ENCODE measurements at regions not wholly inside any gene's neighbourhood (a gene's known extent, or its start where the extent isn't known, plus 50 kb on each side); places are given as distances from the start of the nearest gene placed in this dataset.

- ChIA-PET CTCF (no interaction called here), POLR2A (no interaction called here)
- H3K27me3 Mint-ChIP-seq = no peaks in the 10 kb centered on the region
- no peak for DNase-seq
- H3K4me1 Mint-ChIP-seq = peaks cover 4% of the 10 kb centered on the region
- no peak overlapping the region for H3K27ac Mint-ChIP-seq
- no peak overlapping the region for H3K4me3 Mint-ChIP-seq
- no peaks in the 10 kb centered on the region for H3K9me3 Mint-ChIP-seq
- no peaks in the 10 kb centered on the region for H3K36me3 Mint-ChIP-seq (ENCODE audit: low read depth)
These were observed 106.3 kb upstream of the BOC start for GRCh38 chr3:113105093-113105449.

GRCh38 chr3:113105966-113106660 lies 105.2 kb upstream of the BOC start:
- CTCF ChIA-PET = no interaction called here
- no peak overlapping the region for H3K4me3 Mint-ChIP-seq
- H3K36me3 Mint-ChIP-seq (ENCODE audit: low read depth) = no peaks in the 10 kb centered on the region

GRCh38 chr3:113110267-113110666 lies 101.1 kb upstream of the BOC start:
- CTCF ChIA-PET = interaction anchor here (1.1 kb wide), 1 partner anchor 179 kb away, joined by 3 read pairs; no protein-coding TSS in a partner anchor
- H3K36me3 Mint-ChIP-seq (ENCODE audit: low read depth) = no peaks in the 10 kb centered on the region
- H3K4me3 Mint-ChIP-seq = no peak overlapping the region
- POLR2A ChIA-PET = interaction anchor here (0.6 kb wide), 1 partner anchor 509 kb away, joined by 3 read pairs; no protein-coding TSS in a partner anchor
- peaks cover 8% of the 10 kb centered on the region for H3K4me1 Mint-ChIP-seq
- no peaks in the 10 kb centered on the region for H3K27me3 Mint-ChIP-seq
- DNase-seq = no peak
- H3K27ac Mint-ChIP-seq = no peak overlapping the region
- H3K9me3 Mint-ChIP-seq = no peaks in the 10 kb centered on the region

More at GRCh38 chr3:113105966-113106660, 105.2 kb upstream of the BOC start:
- POLR2A ChIA-PET = no interaction called here
- no peak for DNase-seq
- Mint-ChIP-seq H3K4me1 (peaks cover 9% of the 10 kb centered on the region), H3K27ac (no peak overlapping the region), H3K27me3 (no peaks in the 10 kb centered on the region), H3K9me3 (no peaks in the 10 kb centered on the region)

GRCh38 chr3:113111011-113111707 lies 100.2 kb upstream of the BOC start:
- Mint-ChIP-seq H3K4me3 (no peak overlapping the region), H3K4me1 (peaks cover 8% of the 10 kb centered on the region), H3K9me3 (no peaks in the 10 kb centered on the region), H3K36me3 (ENCODE audit: low read depth) (no peaks in the 10 kb centered on the region), H3K27me3 (no peaks in the 10 kb centered on the region), H3K27ac (no peak overlapping the region)
- CTCF ChIA-PET = interaction anchor here (1.1 kb wide), 1 partner anchor 178 kb away, joined by 3 read pairs; no protein-coding TSS in a partner anchor
- POLR2A ChIA-PET = interaction anchor here (0.6 kb wide), 1 partner anchor 508 kb away, joined by 3 read pairs; no protein-coding TSS in a partner anchor
- DNase-seq = peak; percentile 37

GRCh38 chr3:113113361-113113760 lies 98.0 kb upstream of the BOC start:
- POLR2A ChIA-PET = no interaction called here
- peaks cover 8% of the 10 kb centered on the region for H3K4me1 Mint-ChIP-seq
- CTCF ChIA-PET = no interaction called here
- H3K27ac Mint-ChIP-seq = no peak overlapping the region
- H3K27me3 Mint-ChIP-seq = no peaks in the 10 kb centered on the region
- DNase-seq = no peak
- no peaks in the 10 kb centered on the region for H3K9me3 Mint-ChIP-seq
- no peak overlapping the region for H3K4me3 Mint-ChIP-seq
- H3K36me3 Mint-ChIP-seq (ENCODE audit: low read depth) = no peaks in the 10 kb centered on the region

GRCh38 chr3:113117511-113118234 lies 93.7 kb upstream of the BOC start:
- CTCF ChIA-PET = no interaction called here
- H3K27ac Mint-ChIP-seq = no peak overlapping the region

GRCh38 chr3:113118336-113118735 lies 93.0 kb upstream of the BOC start:
- Mint-ChIP-seq H3K4me1 (no peaks in the 10 kb centered on the region), H3K4me3 (no peak overlapping the region), H3K27ac (no peak overlapping the region), H3K36me3 (ENCODE audit: low read depth) (no peaks in the 10 kb centered on the region), H3K27me3 (no peaks in the 10 kb centered on the region), H3K9me3 (no peaks in the 10 kb centered on the region)
- no peak for DNase-seq
- ChIA-PET CTCF (interaction anchor here (0.7 kb wide), 2 partner anchors 27 to 116 kb away, joined by 3 to 5 read pairs; no protein-coding TSS in a partner anchor), POLR2A (no interaction called here)

More at GRCh38 chr3:113117511-113118234, 93.7 kb upstream of the BOC start:
- no peak overlapping the region for H3K4me3 Mint-ChIP-seq
- H3K27me3 Mint-ChIP-seq = no peaks in the 10 kb centered on the region
- H3K9me3 Mint-ChIP-seq = no peaks in the 10 kb centered on the region
- DNase-seq = no peak
- H3K4me1 Mint-ChIP-seq = no peaks in the 10 kb centered on the region
- H3K36me3 Mint-ChIP-seq (ENCODE audit: low read depth) = no peaks in the 10 kb centered on the region
- POLR2A ChIA-PET = no interaction called here

GRCh38 chr3:113124256-113124830 lies 87.0 kb upstream of the BOC start:
- CTCF ChIA-PET = no interaction called here
- DNase-seq = no peak
- Mint-ChIP-seq H3K4me1 (no peaks in the 10 kb centered on the region), H3K27me3 (no peaks in the 10 kb centered on the region), H3K9me3 (no peaks in the 10 kb centered on the region), H3K27ac (no peak overlapping the region), H3K4me3 (no peak overlapping the region), H3K36me3 (ENCODE audit: low read depth) (no peaks in the 10 kb centered on the region)
- POLR2A ChIA-PET = no interaction called here

GRCh38 chr3:113125951-113126350 lies 85.4 kb upstream of the BOC start:
- ChIA-PET CTCF (no interaction called here), POLR2A (no interaction called here)
- H3K9me3 Mint-ChIP-seq = no peaks in the 10 kb centered on the region
- H3K27me3 Mint-ChIP-seq = no peaks in the 10 kb centered on the region
- H3K4me1 Mint-ChIP-seq = no peaks in the 10 kb centered on the region
- no peaks in the 10 kb centered on the region for H3K36me3 Mint-ChIP-seq (ENCODE audit: low read depth)
- no peak overlapping the region for H3K4me3 Mint-ChIP-seq
- H3K27ac Mint-ChIP-seq = no peak overlapping the region
- no peak for DNase-seq

- no peak for DNase-seq
- H3K36me3 Mint-ChIP-seq (ENCODE audit: low read depth) = no peaks in the 10 kb centered on the region
- no peaks in the 10 kb centered on the region for H3K27me3 Mint-ChIP-seq
- ChIA-PET POLR2A (no interaction called here), CTCF (no interaction called here)
- no peaks in the 10 kb centered on the region for H3K9me3 Mint-ChIP-seq
- no peaks in the 10 kb centered on the region for H3K4me1 Mint-ChIP-seq
- H3K4me3 Mint-ChIP-seq = no peak overlapping the region
- no peak overlapping the region for H3K27ac Mint-ChIP-seq
These were observed 82.9 kb upstream of the BOC start for GRCh38 chr3:113128386-113129015.

GRCh38 chr3:113129168-113129567 lies 82.2 kb upstream of the BOC start:
- Mint-ChIP-seq H3K4me1 (no peaks in the 10 kb centered on the region), H3K27ac (no peak overlapping the region), H3K4me3 (no peak overlapping the region), H3K36me3 (ENCODE audit: low read depth) (no peaks in the 10 kb centered on the region), H3K27me3 (no peaks in the 10 kb centered on the region), H3K9me3 (no peaks in the 10 kb centered on the region)
- ChIA-PET CTCF (no interaction called here), POLR2A (no interaction called here)
- DNase-seq = no peak

GRCh38 chr3:113132571-113132996 lies 78.8 kb upstream of the BOC start:
- Mint-ChIP-seq H3K4me1 (no peaks in the 10 kb centered on the region), H3K27ac (no peak overlapping the region), H3K27me3 (no peaks in the 10 kb centered on the region), H3K36me3 (ENCODE audit: low read depth) (no peaks in the 10 kb centered on the region), H3K4me3 (no peak overlapping the region), H3K9me3 (no peaks in the 10 kb centered on the region)
- POLR2A ChIA-PET = no interaction called here
- no peak for DNase-seq
- CTCF ChIA-PET = no interaction called here

- H3K27ac Mint-ChIP-seq = no peak overlapping the region
- POLR2A ChIA-PET = no interaction called here
These were observed 78.2 kb upstream of the BOC start for GRCh38 chr3:113133140-113133539.

More at GRCh38 chr3:113133140-113133539, 78.2 kb upstream of the BOC start:
- CTCF ChIA-PET = no interaction called here
- Mint-ChIP-seq H3K4me1 (no peaks in the 10 kb centered on the region), H3K36me3 (ENCODE audit: low read depth) (no peaks in the 10 kb centered on the region), H3K4me3 (no peak overlapping the region), H3K9me3 (no peaks in the 10 kb centered on the region), H3K27me3 (no peaks in the 10 kb centered on the region)
- DNase-seq = no peak
